ENCODE measurements at regions not wholly inside any gene's neighbourhood (a gene's known extent, or its start where the extent isn't known, plus 50 kb on each side); places are given as distances from the start of the nearest gene placed in this dataset.
A peak's percentile ranks its signal among the peaks of the same experiment; 100 is the strongest.
"Not testable (repeated sequence)": the region's sequence is repeated elsewhere in the genome, so short reads cannot be mapped to it uniquely, and the experiment has no call there.

GRCh38 chr7:115241151-115241550, 319.3 kb downstream of the MDFIC start:
- no peak for DNase-seq

DNA sequence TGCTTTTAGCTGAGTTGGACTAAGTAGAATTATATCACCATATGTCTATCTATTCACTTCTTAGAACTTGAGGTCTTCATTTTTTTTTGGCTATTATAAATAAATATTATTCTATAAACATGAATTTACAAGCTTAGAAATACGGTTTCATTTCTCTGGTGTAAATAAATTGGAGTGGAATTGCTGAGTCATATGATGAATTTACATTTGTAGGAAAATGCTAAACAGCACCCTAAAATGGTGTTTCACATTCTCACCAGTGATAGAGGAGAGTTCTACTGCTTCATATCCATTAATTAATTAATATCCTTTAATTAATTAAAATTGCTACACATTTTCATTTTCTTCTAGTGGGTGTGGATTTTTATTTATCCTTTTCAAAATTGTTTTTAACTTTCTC, 318.3 kb downstream of the MDFIC start:
- no peak for DNase-seq

DNA sequence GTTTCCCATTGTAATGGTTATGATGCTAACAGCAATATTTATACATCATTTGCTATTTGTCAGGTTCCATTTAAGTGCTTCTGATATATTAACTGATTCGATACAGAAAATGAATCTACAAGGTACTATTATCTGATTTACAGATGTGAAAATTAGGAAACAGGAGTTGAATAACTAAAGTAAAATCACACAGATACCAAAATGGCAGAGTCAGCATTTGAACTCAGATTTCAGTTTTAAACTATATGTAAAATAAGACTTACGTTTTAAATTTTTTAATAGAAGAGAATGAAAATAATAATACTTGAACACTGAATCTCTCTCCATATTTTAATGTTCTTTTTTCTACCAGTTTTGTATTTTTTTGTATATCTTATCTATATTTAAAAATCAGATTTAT, 313.2 kb downstream of the MDFIC start:
- no peak for DNase-seq

- DNase-seq = no peak
These were observed 311.9 kb downstream of the MDFIC start for GRCh38 chr7:115233809-115234208.

DNA sequence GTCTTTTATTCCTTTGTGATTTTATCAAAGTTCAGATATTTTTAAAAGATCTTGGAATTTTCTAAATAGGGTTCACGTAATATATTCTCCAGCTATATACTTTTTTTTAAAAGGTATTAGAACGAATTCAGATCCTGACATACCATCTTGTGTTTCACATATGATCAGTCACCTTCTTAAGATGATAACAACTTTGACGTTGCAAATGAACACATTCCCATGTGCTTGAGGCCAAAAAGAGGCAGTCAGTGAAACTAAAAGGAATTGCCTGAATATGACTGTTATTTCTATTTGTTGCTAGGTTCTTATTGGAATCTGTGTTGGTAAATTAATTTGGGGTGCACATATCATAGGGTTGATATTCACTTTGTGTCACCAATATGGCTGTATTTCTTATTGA, 310.1 kb downstream of the MDFIC start:
- no peak for DNase-seq

DNA sequence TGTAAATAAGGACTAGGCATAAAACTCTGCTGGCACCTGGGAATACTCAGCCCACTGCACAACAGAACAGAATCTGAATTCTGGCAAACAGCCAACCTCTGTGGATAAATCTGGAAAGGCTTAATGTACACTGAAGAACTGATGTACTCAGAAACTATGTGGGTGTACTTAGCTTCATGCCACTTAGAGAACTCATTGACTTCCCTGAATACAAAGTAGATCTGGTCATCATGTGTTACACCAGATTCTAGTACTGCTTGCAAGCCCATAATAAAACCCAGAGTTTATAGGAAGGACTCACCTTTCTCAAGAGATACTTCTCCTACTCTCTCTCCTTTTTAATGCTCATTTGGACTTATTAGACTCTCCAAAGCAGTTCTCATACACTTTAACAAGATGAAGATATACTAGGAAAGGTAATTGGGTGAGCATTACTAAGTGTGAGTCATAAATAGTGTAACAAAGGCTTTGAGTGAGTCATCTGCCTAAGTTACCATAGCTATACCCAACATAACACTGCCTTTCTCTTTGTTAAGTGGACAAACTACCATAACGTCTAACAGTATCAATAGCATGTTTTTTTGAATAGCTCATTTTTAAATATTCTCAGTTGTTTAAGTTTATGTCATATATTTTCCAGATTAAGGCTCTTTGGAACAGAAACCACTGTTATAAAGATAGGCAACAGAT, 309.1 kb downstream of the MDFIC start:
- peak; percentile 96 for DNase-seq

DNA sequence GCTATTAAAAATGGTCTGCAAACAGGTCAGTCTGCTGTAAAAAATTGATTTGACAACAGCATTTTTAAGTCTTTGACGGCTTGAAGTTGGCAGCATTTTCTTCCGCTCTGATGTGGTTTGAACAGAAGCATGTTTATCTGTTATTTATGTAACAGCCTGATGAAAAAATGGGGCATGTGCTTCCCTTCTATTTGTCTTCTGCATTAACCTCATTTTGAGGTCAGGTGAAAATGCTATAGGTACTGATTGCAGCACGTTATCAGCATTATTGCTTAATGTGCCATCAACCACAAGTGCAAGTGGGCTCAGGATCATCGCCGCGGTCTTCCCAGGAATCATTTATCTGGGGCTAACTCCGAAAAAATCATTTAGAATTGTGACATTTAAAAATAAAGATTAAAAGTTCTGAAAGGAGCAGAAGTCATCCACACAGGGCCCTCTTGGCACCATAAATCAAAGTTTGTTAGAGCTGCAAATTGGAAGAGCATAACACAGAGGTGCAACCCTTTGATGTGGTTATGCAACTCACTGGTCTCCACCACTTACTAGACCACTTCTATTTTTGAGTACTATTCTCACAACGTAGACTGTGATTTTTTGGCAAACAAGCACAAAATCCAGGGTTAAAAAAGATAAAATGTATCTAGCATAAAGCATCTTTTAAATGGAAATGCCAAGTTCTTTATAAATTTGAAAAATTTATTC, 307.7 kb downstream of the MDFIC start:
- DNase-seq = no peak

GRCh38 chr7:115227473-115228235, 305.8 kb downstream of the MDFIC start:
- no peak for DNase-seq

- no peak for DNase-seq
These were observed 304.5 kb downstream of the MDFIC start for GRCh38 chr7:115226410-115226809.

- DNase-seq = no peak
These were observed 303.0 kb downstream of the MDFIC start for GRCh38 chr7:115224922-115225321.

- DNase-seq = no peak
These were observed 302.1 kb downstream of the MDFIC start for GRCh38 chr7:115223959-115224358.

GRCh38 chr7:115221456-115221855, 299.6 kb downstream of the MDFIC start:
- no peak for DNase-seq

DNA sequence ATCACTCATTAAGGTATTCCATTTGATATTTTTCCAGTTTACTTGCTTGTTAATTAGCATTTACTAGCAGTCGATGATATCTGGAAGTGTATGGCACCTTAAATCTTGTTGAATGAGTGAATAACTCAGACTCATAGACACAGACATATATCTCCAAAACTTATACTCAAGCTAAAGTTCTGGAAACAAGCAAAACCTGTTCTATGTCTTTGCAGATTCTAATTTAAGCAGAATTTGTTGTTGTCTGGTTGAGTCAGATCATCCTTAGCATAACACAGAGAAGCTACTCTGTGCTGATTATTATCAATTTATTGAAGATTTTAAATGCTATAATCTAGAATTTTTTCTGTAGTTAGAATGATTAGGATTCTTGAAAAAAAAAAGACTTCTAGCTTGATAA, 296.2 kb downstream of the MDFIC start:
- no peak for DNase-seq

GRCh38 chr7:115217373-115217772, 295.5 kb downstream of the MDFIC start:
- DNase-seq = no peak

DNA sequence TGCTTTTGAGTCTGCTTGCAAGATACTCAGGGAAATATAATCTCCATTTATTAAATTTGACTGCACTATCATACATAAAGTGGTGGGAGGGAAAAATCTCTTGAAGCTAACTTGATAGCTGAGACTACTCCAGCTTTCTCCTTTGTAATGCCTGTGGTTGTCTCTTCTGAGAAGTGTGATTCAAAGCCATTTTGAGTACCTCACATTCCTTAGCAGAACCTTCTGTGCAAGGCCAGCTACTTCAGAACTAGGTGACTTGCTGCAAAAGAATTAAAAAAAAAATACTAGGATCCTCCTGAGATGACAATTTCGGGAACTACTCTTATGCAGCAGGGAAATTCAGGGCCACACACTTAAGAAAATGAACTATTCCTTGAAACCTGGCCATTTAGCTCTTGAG, 294.8 kb downstream of the MDFIC start:
- no peak for DNase-seq

- no peak for DNase-seq
These were observed 289.3 kb downstream of the MDFIC start for GRCh38 chr7:115211171-115211570.

GRCh38 chr7:115210552-115210951, 288.7 kb downstream of the MDFIC start:
- DNase-seq = no peak

DNA sequence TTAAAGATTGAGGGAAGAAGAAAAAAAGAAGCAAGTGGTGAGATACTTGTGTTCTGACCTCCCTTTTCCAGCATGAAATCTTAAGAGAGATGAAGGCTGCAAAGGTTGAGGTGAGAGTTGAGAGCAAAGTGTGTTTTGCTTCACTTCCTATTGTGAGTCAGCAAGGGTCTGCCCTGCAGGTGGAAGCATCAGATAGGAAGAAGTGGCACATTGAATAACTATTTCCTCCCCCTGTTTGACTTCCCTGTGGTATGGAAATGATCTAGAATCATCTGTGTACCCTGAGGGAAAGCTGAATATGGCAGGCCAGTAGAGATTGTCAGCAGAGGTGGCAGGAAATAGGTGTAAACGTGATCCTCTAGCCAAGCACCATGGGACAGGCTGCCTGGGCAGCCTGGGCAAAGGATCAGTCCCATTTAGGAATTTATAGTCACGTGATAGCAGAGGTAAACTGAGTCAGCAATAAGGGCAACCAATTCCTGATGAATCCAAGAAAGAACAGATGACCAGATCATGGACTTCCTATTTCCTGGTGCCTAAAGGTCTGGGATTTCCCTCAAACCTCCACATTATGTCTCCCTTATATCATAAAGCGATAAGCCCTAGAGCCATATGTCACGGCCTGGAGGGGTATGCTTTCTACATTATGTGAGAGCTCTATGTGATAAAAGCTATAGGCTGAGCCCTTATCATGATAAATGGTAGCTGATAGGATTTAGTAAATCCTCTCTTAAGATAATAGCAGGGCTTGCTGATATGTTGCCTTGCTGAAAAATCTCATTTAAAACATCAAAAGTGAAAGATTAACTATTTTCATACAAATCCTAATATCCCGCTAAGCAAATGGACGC, 287.0 kb downstream of the MDFIC start:
- DNase-seq = no peak

DNA sequence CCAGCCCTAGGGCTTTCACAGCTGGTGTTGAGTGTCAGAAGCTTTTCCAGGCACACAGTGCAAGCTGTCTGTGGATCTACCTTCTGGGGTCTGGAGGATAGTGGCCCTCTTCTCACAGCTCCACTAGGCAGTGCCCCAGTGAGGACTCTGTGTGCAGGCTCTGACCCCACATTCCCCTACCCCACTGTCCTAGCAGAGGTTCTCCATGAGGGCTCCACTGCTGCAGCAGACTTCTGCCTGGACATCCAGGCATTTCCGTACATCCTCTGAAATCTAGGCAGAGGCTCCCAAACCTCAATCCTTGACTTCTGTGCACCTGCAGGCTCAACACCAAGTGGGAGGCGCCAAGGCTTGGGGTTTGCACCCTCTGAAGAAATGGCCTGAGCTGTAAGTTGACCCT, 284.5 kb downstream of the MDFIC start:
- DNase-seq = not testable (repeated sequence)

DNA sequence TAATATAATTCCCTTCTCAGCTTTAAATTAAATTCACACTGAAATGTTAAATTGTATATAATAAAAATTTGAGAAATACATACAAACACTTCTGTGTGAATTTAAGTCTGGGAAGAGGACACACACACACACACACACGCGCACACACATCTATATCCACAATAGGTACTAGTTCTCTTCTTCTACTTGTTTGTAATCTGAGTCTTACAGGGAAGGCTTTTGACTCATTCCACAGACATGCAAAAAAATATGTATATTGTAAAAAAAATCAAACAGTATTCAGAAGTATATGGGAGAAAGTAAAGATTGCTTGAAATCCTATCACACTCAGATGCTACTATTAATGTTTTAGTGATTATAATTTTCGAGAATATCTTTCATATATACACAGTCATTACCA, 276.2 kb downstream of the MDFIC start:
- no peak for DNase-seq

GRCh38 chr7:115195208-115195607, 273.3 kb downstream of the MDFIC start:
- no peak for DNase-seq

DNA sequence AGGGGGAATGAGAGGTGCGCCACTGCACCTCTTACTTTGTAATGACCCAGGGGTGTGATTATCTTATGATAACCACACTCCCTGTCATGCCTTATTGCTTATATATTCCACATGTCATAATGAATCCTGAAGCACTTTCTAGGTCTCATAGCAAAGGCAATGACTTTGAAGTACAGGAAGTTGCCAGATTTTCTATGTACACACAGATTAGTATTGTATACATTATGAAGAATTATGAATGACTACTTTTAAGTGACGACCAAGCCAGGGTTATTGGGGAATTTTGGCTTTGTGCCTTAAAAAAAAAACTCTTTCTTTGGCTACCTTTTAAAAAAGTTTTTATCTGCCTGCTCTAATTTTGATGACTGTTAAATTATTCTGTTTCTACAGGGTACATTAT, 269.6 kb downstream of the MDFIC start:
- DNase-seq = no peak

DNA sequence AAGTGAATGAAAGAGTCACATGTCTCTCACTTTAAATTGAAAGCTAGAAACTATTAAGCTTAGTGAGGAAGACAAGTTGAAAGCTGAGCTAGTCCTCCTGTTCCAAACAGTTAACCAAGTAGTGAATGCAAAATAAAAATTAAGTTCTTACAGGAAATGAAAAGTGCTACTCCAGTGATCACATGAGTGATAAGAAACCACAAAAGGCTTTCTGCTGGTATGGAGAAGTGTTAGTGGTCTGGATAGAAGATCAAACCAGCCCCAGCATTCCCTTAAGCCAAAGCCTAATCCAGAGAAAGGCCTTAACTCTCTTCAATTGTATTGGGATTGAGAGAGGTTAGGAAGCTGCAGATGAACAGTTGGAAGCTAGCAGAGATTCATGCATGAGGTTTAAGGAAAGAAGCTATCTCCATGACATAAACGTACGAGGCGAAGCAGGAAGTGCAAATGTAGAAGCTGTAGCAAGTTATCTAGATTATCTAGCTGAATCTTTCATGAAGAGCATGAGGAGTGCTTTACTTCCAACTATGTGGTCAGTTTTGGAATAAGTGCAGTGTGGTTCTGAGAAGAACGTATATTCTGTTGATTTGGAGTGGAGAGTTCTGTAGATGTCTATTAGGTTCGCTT, 261.6 kb downstream of the MDFIC start:
- DNase-seq = no peak
